HepG2 (cell line): ENCODE measurements at regions not wholly inside any gene's neighbourhood (a gene's known extent, or its start where the extent isn't known, plus 50 kb on each side); places are given as distances from the start of the nearest gene placed in this dataset.

Experiments used
- ARHGAP35 ChIP-seq: sonication (generic); formaldehyde crosslinking; IDR thresholded peaks from 2 replicates; pipeline ENCODE4 v1.9.0; 2022; ENCODE audit warnings: mild to moderate bottlenecking, inconsistent platforms, moderate library complexity, missing genetic modification reagents, borderline replicate concordance
- BCL6 ChIP-seq: IDR thresholded peaks from 2 replicates; pipeline ENCODE4 v1.6.1; 2016; ENCODE audit warnings: missing genetic modification reagents, missing compliant biosample characterization
- CBX5 ChIP-seq: sonication (generic); formaldehyde crosslinking; IDR thresholded peaks from 2 replicates; pipeline ENCODE4 v1.4.0; 2020; ENCODE audit warnings: missing genetic modification reagents, borderline replicate concordance
- CENPX ChIP-seq: sonication (generic); formaldehyde crosslinking; IDR thresholded peaks from 2 replicates; pipeline ENCODE4 v1.9.0; 2021; ENCODE audit warnings: mild to moderate bottlenecking, missing genetic modification reagents, moderate library complexity
- CTCF ChIP-seq: sonication (generic); formaldehyde crosslinking; IDR thresholded peaks from 2 replicates; pipeline ENCODE4 v1.5.0; 2020; ENCODE audit warnings: mild to moderate bottlenecking, missing genetic modification reagents, moderate library complexity
- FIP1L1 ChIP-seq: fragments of 200-400 bp; formaldehyde crosslinking; IDR thresholded peaks from 2 replicates; pipeline ENCODE4 v1.6.1; 2018; ENCODE audit warnings: low read depth, mild to moderate bottlenecking, low read length, moderate library complexity, borderline replicate concordance; ENCODE audit not compliant: insufficient read depth
- FOXP1 ChIP-seq, 2 experiments: fragments of 450-650 bp in 1 of 2; IDR thresholded peaks; 2 replicates each; pipeline ENCODE4 v1.6.1; 2017 to 2018; ENCODE audit warnings: antibody characterized with exemption in 1 of 2
- GABPA ChIP-seq, 2 experiments: IDR thresholded peaks; 2 replicates each; pipeline ENCODE4 v1.6.1; 2011 to 2016; ENCODE audit warnings: low read depth in 2 of 2, low read length in 1 of 2, missing biosample characterization in 1 of 2, missing genetic modification characterization in 1 of 2
- GTF3A ChIP-seq: sonication (generic); formaldehyde crosslinking; conservative IDR thresholded peaks from 2 replicates; pipeline ENCODE4 v1.4.0; 2020; ENCODE audit warnings: mild to moderate bottlenecking, missing genetic modification reagents
- KAT8 ChIP-seq: IDR thresholded peaks from 2 replicates; pipeline ENCODE4 v1.6.1; 2016; ENCODE audit warnings: missing genetic modification reagents, missing compliant biosample characterization
- KDM4B ChIP-seq: sonication (generic); formaldehyde crosslinking; IDR thresholded peaks from 2 replicates; pipeline ENCODE4 v1.4.0; 2020; ENCODE audit warnings: missing genetic modification reagents
- KDM5B ChIP-seq: sonication (generic); formaldehyde crosslinking; IDR thresholded peaks from 2 replicates; pipeline ENCODE4 v1.4.0; 2020; ENCODE audit warnings: missing genetic modification reagents, mild to moderate bottlenecking, borderline replicate concordance
- MAFG ChIP-seq: sonication (generic); formaldehyde crosslinking; IDR thresholded peaks from 2 replicates; pipeline ENCODE4 v1.5.1; 2020; ENCODE audit warnings: mild to moderate bottlenecking, missing genetic modification reagents
- NR2C2 ChIP-seq: sonication (generic); formaldehyde crosslinking; IDR thresholded peaks from 2 replicates; pipeline ENCODE4 v1.4.0; 2020; ENCODE audit warnings: missing genetic modification reagents, mild to moderate bottlenecking, moderate library complexity, borderline replicate concordance
- SAP130 ChIP-seq: IDR thresholded peaks from 2 replicates; pipeline ENCODE4 v1.6.1; 2016; ENCODE audit warnings: low read depth
- SIN3B ChIP-seq: fragments of 150-350 bp; IDR thresholded peaks from 2 replicates; pipeline ENCODE4 v1.6.1; 2014; ENCODE audit warnings: low read length
- SMAD9 ChIP-seq: sonication (generic); formaldehyde crosslinking; IDR thresholded peaks from 2 replicates; pipeline ENCODE4 v1.5.1; 2020; ENCODE audit warnings: mild to moderate bottlenecking, missing genetic modification reagents
- SP4 ChIP-seq: sonication (generic); formaldehyde crosslinking; IDR thresholded peaks from 2 replicates; pipeline ENCODE4 v1.8.1; 2023; ENCODE audit warnings: mild to moderate bottlenecking, missing genetic modification reagents
- SRSF9 ChIP-seq: fragments of 200-400 bp; formaldehyde crosslinking; IDR thresholded peaks from 2 replicates; pipeline ENCODE4 v1.6.1; 2018; ENCODE audit warnings: borderline replicate concordance, mild to moderate bottlenecking, low read depth, low read length; ENCODE audit not compliant: insufficient read depth, poor library complexity, severe bottlenecking
- STAT5B ChIP-seq: sonication (generic); formaldehyde crosslinking; IDR thresholded peaks from 2 replicates; pipeline ENCODE4 v1.4.0; 2020; ENCODE audit warnings: missing genetic modification reagents
- ZBTB21 ChIP-seq: sonication (generic); formaldehyde crosslinking; IDR thresholded peaks from 2 replicates; pipeline ENCODE4 v1.4.0; 2020; ENCODE audit warnings: missing genetic modification reagents
- ZFAT ChIP-seq: sonication (generic); formaldehyde crosslinking; conservative IDR thresholded peaks from 2 replicates; pipeline ENCODE4 v1.8.1; 2023; ENCODE audit warnings: missing genetic modification reagents, inconsistent platforms
- ZNF274 ChIP-seq: sonication (generic); formaldehyde crosslinking; IDR thresholded peaks from 2 replicates; pipeline ENCODE4 v1.5.1; 2020; ENCODE audit warnings: mild to moderate bottlenecking, missing genetic modification reagents
- ZNF773 ChIP-seq: sonication (generic); formaldehyde crosslinking; IDR thresholded peaks from 2 replicates; pipeline ENCODE4 v1.4.0; 2020; ENCODE audit warnings: missing genetic modification reagents, borderline replicate concordance
- ZNF788 ChIP-seq: sonication (generic); formaldehyde crosslinking; IDR thresholded peaks from 2 replicates; pipeline ENCODE4 v1.5.0; 2020; ENCODE audit warnings: mild to moderate bottlenecking, missing genetic modification reagents, borderline replicate concordance
- TF ChIP-seq, protein P1 (sequence below): sonication (generic); formaldehyde crosslinking; IDR thresholded peaks from 2 replicates; pipeline ENCODE4 v1.4.0; 2020; ENCODE audit warnings: low read depth, missing genetic modification reagents

GRCh38 chr20:47417245-47418068, 61.0 kb upstream of the ZMYND8 start (continued):
- TF ChIP-seq ZNF773 (CRISPR knock-in tag) = no peak
- TF ChIP-seq, protein P1, sequence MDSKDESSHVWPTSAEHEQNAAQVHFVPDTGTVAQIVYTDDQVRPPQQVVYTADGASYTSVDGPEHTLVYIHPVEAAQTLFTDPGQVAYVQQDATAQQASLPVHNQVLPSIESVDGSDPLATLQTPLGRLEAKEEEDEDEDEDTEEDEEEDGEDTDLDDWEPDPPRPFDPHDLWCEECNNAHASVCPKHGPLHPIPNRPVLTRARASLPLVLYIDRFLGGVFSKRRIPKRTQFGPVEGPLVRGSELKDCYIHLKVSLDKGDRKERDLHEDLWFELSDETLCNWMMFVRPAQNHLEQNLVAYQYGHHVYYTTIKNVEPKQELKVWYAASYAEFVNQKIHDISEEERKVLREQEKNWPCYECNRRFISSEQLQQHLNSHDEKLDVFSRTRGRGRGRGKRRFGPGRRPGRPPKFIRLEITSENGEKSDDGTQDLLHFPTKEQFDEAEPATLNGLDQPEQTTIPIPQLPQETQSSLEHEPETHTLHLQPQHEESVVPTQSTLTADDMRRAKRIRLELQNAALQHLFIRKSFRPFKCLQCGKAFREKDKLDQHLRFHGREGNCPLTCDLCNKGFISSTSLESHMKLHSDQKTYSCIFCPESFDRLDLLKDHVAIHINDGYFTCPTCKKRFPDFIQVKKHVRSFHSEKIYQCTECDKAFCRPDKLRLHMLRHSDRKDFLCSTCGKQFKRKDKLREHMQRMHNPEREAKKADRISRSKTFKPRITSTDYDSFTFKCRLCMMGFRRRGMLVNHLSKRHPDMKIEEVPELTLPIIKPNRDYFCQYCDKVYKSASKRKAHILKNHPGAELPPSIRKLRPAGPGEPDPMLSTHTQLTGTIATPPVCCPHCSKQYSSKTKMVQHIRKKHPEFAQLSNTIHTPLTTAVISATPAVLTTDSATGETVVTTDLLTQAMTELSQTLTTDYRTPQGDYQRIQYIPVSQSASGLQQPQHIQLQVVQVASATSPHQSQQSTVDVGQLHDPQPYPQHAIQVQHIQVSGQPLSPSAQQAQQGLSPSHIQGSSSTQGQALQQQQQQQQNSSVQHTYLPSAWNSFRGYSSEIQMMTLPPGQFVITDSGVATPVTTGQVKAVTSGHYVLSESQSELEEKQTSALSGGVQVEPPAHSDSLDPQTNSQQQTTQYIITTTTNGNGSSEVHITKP (CRISPR knock-in tag) = no peak
- no peak for TF ChIP-seq ZBTB21 (CRISPR knock-in tag)
- no peak for TF ChIP-seq MAFG (CRISPR knock-in tag)
- TF ChIP-seq FOXP1 (IDR thresholded peaks at IDR 0.05) = 0 out of 2 replicates have a peak, but pooled peaks have one; percentile 4
- peak; percentile 95 for TF ChIP-seq FOXP1 (CRISPR knock-in tag; IDR thresholded peaks at IDR 0.05)
- no peak for TF ChIP-seq FIP1L1
- peak; percentile 91 for TF ChIP-seq NR2C2
- no peak for TF ChIP-seq KAT8 (CRISPR knock-in tag)
- TF ChIP-seq SIN3B = no peak
- TF ChIP-seq CENPX = no peak
- TF ChIP-seq KDM4B (CRISPR knock-in tag) = no peak
- no peak; the same call in 1 of the 2 replicates for TF ChIP-seq GTF3A (CRISPR knock-in tag)
- no peak for TF ChIP-seq ZNF274 (CRISPR knock-in tag)
- TF ChIP-seq ZFAT (CRISPR knock-in tag) = no peak
- no peak for TF ChIP-seq CBX5
- TF ChIP-seq GABPA (IDR thresholded peaks at IDR 0.05; ENCODE audit: low read depth, low read length) = no peak
- TF ChIP-seq GABPA (CRISPR knock-in tag; IDR thresholded peaks at IDR 0.05; ENCODE audit: low read depth) = no peak; the same call in 1 of the 2 replicates
- TF ChIP-seq KDM5B = no peak
- TF ChIP-seq ZNF788 (CRISPR knock-in tag) = no peak
- TF ChIP-seq STAT5B (CRISPR knock-in tag) = no peak
- TF ChIP-seq BCL6 (CRISPR knock-in tag) = peak; percentile 68
- TF ChIP-seq SAP130 (CRISPR knock-in tag) = peak; percentile 53
- TF ChIP-seq CTCF (CRISPR knock-in tag) = no peak
- TF ChIP-seq ARHGAP35 (CRISPR knock-in tag) = no peak
- no peak for TF ChIP-seq SMAD9 (CRISPR knock-in tag)
- no peak for TF ChIP-seq SRSF9
- no peak for TF ChIP-seq SP4 (CRISPR knock-in tag)
